Fibroblast of lung (primary cell): ENCODE measurements at regions not wholly inside any gene's neighbourhood (a gene's known extent, or its start where the extent isn't known, plus 50 kb on each side); places are given as distances from the start of the nearest gene placed in this dataset.

ENCODE experiments used
- DNase-seq, 2 donors: peaks; one replicate each; pipeline versions ENCODE4 v3.0.0 to v3.0.0-alpha.2; 2010; ENCODE audit warnings: low read depth in 2 of 2
- H2AFZ ChIP-seq: 2 replicates; pipeline ENCODE4 v1.5.1; 2012; ENCODE audit warnings: low read length, control low read depth, inconsistent platforms
- H3K27ac ChIP-seq: 2 replicates; pipeline ENCODE4 v1.5.1; 2011; ENCODE audit warnings: low read length, control low read depth; ENCODE audit not compliant: insufficient read depth
- H3K27me3 ChIP-seq: 2 replicates; pipeline ENCODE4 v1.5.1; 2011; ENCODE audit warnings: mild to moderate bottlenecking, low read length; ENCODE audit not compliant: control insufficient read depth, insufficient read depth
- H3K36me3 ChIP-seq: 2 replicates; pipeline ENCODE4 v1.5.1; 2011; ENCODE audit warnings: low read length; ENCODE audit not compliant: control insufficient read depth, insufficient read depth
- H3K4me1 ChIP-seq: 2 replicates; pipeline ENCODE4 v1.5.1; 2011; ENCODE audit warnings: low read length; ENCODE audit not compliant: control insufficient read depth, insufficient read depth; ENCODE audit errors: extremely low read depth
- H3K4me2 ChIP-seq: 2 replicates; pipeline ENCODE4 v1.5.1; 2011; ENCODE audit warnings: low read length, control low read depth; ENCODE audit not compliant: insufficient read depth; ENCODE audit errors: extremely low read depth
- H3K4me3 ChIP-seq, 4 experiments: fragments of 200-600 bp in 1 of 4; sonication (generic) in 1 of 4; replicated peaks in 1 of 4; 2 replicates each; pipeline ENCODE4 v1.5.1; 2011 to 2016; ENCODE audit warnings: low read length in 4 of 4, low read depth in 3 of 4, mild to moderate bottlenecking in 3 of 4, control low read depth in 2 of 4, inconsistent platforms in 1 of 4, mixed read lengths in 1 of 4; ENCODE audit not compliant: insufficient read depth in 1 of 4; ENCODE audit errors: control extremely low read depth in 1 of 4
- H3K79me2 ChIP-seq: 2 replicates; pipeline ENCODE4 v1.5.1; 2012; ENCODE audit warnings: mild to moderate bottlenecking, low read length, inconsistent platforms; ENCODE audit not compliant: control insufficient read depth, insufficient read depth
- H3K9ac ChIP-seq: 2 replicates; pipeline ENCODE4 v1.5.1; 2011; ENCODE audit warnings: mild to moderate bottlenecking, low read length, control low read depth; ENCODE audit not compliant: insufficient read depth
- H3K9me3 ChIP-seq: 2 replicates; pipeline ENCODE4 v1.5.1; 2012; ENCODE audit warnings: low read depth, low read length; ENCODE audit not compliant: control insufficient read depth, insufficient read depth
- H4K20me1 ChIP-seq: 2 replicates; pipeline ENCODE4 v1.5.1; 2011; ENCODE audit warnings: low read length; ENCODE audit not compliant: control insufficient read depth, insufficient read depth; ENCODE audit errors: extremely low read depth
- EZH2 ChIP-seq: IDR thresholded peaks from 2 replicates; pipeline ENCODE4 v1.5.1; 2012; ENCODE audit warnings: low read length, control low read depth, mild to moderate bottlenecking; ENCODE audit errors: missing control alignments
- TF ChIP-seq, protein P1 (sequence below), 2 donors: IDR thresholded peaks in 1 of 2; conservative IDR thresholded peaks in 1 of 2; 1 replicate in 1 of 2; 2 replicates in 1 of 2; pipeline ENCODE4 v1.5.1; 2011 to 2012; ENCODE audit warnings: low read length in 2 of 2, control low read depth in 1 of 2, inconsistent platforms in 1 of 2, low read depth in 1 of 2, mild to moderate bottlenecking in 1 of 2

- Histone ChIP-seq H3K9me3 (no peaks in the 10 kb centered on the region), H3K4me1 (no peaks in the 10 kb centered on the region), H3K79me2 (no peaks in the 10 kb centered on the region), H3K36me3 (no peaks in the 10 kb centered on the region), H3K27ac (no peak overlapping the region), H3K4me3 (no peak overlapping the region), H4K20me1 (no peaks in the 10 kb centered on the region), H3K4me2 (no peak overlapping the region), H3K9ac (no peak overlapping the region), H3K27me3 (no peaks in the 10 kb centered on the region), H2AFZ (no peak overlapping the region)
- no peak for TF ChIP-seq EZH2
- DNase-seq: no peak
Observed at GRCh38 chr11:64457416-64458010, 98.2 kb upstream of the SLC22A11 start.

- H4K20me1 ChIP-seq: no peaks in the 10 kb centered on the region
- H3K4me2 ChIP-seq: no peak overlapping the region
- no peak overlapping the region for H3K9ac ChIP-seq
- H3K9me3 ChIP-seq: no peaks in the 10 kb centered on the region
- no peaks in the 10 kb centered on the region for H3K79me2 ChIP-seq
- TF ChIP-seq, protein P1, sequence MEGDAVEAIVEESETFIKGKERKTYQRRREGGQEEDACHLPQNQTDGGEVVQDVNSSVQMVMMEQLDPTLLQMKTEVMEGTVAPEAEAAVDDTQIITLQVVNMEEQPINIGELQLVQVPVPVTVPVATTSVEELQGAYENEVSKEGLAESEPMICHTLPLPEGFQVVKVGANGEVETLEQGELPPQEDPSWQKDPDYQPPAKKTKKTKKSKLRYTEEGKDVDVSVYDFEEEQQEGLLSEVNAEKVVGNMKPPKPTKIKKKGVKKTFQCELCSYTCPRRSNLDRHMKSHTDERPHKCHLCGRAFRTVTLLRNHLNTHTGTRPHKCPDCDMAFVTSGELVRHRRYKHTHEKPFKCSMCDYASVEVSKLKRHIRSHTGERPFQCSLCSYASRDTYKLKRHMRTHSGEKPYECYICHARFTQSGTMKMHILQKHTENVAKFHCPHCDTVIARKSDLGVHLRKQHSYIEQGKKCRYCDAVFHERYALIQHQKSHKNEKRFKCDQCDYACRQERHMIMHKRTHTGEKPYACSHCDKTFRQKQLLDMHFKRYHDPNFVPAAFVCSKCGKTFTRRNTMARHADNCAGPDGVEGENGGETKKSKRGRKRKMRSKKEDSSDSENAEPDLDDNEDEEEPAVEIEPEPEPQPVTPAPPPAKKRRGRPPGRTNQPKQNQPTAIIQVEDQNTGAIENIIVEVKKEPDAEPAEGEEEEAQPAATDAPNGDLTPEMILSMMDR (conservative IDR thresholded peaks at IDR 0.05 in 1 of 2, IDR thresholded peaks at IDR 0.05 in 1 of 2; ENCODE audit: low read depth in 1 of 2, low read length in 2 of 2): no peak
- TF ChIP-seq EZH2: no peak
- no peaks in the 10 kb centered on the region for H3K4me1 ChIP-seq
- peak in 1 of 2 donors; percentile 14 for DNase-seq
- H3K36me3 ChIP-seq: no peaks in the 10 kb centered on the region
- H3K27me3 ChIP-seq: peaks cover 2% of the 10 kb centered on the region
- H3K27ac ChIP-seq: no peak overlapping the region
- H3K4me3 ChIP-seq: no peak overlapping the region
- no peak overlapping the region for H2AFZ ChIP-seq
Observed at GRCh38 chr11:64458997-64459396, 96.7 kb upstream of the SLC22A11 start.

DNA sequence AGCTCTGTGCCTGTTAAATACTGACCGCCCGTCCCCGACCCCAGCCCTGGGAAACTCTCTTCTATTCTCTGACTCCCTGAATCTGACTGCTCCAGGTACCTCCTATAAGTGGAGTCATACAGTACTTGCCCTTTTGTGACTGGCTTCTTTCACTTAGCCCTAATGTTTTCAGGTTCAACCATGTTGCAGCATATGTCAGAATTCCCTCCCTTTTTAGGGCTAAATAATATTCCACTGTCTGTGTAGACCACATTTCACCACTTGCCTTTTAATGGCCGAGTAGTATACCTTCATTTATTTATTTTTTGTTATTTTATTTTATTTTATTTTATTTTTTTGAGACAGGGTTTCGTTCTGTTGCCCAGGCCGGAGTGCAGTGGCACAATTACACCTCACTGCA is 96.1 kb upstream of the SLC22A11 start:
- DNase-seq: no peak
- H2AFZ ChIP-seq: no peak overlapping the region
- H3K4me1 ChIP-seq: no peaks in the 10 kb centered on the region
- H4K20me1 ChIP-seq: no peaks in the 10 kb centered on the region
- no peak overlapping the region for H3K4me2 ChIP-seq
- H3K79me2 ChIP-seq: no peaks in the 10 kb centered on the region
- H3K27me3 ChIP-seq: peaks cover 4% of the 10 kb centered on the region
- TF ChIP-seq EZH2: no peak
- TF ChIP-seq, protein P1 (conservative IDR thresholded peaks at IDR 0.05 in 1 of 2, IDR thresholded peaks at IDR 0.05 in 1 of 2; ENCODE audit: low read depth in 1 of 2, low read length in 2 of 2): no peak
- no peaks in the 10 kb centered on the region for H3K9me3 ChIP-seq
- no peak overlapping the region for H3K9ac ChIP-seq
- H3K36me3 ChIP-seq: no peaks in the 10 kb centered on the region
- H3K27ac ChIP-seq: no peak overlapping the region
- H3K4me3 ChIP-seq: no peak overlapping the region
